Tongue (tissue), 1 donor: ENCODE measurements at regions not wholly inside any gene's neighbourhood (a gene's known extent, or its start where the extent isn't known, plus 50 kb on each side); places are given as distances from the start of the nearest gene placed in this dataset.

Source experiments
- DNase-seq: peaks from one replicate; pipeline ENCODE4 v3.0.0-alpha.2; 2015

- no peak for DNase-seq
These were observed 535.4 kb upstream of the NRSN1 start for GRCh38 chr6:23590498-23591126.

GRCh38 chr6:23591761-23592160, 534.3 kb upstream of the NRSN1 start:
- DNase-seq = no peak

DNA sequence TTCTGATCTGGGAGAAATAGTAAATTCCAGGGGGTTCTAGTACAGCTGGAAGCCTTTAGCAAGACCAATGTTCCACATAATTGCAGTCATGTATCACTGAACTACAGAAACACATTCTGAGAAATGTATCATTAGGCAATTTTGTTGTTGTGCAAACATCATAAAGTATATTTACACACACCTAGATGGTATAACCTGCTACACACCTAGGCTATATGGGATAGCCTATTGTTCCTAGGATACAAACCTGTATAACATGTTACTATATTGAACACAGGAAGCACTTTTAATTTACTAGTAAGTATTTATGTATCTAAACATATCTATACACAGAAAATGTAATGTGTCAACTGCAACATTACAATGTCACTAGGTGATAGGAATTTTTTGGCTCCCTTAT, 525.9 kb upstream of the NRSN1 start:
- no peak for DNase-seq

- DNase-seq = no peak
These were observed 524.1 kb upstream of the NRSN1 start for GRCh38 chr6:23601811-23602345.

- DNase-seq = peak; percentile 78
These were observed 517.0 kb upstream of the NRSN1 start for GRCh38 chr6:23608931-23609435.

DNA sequence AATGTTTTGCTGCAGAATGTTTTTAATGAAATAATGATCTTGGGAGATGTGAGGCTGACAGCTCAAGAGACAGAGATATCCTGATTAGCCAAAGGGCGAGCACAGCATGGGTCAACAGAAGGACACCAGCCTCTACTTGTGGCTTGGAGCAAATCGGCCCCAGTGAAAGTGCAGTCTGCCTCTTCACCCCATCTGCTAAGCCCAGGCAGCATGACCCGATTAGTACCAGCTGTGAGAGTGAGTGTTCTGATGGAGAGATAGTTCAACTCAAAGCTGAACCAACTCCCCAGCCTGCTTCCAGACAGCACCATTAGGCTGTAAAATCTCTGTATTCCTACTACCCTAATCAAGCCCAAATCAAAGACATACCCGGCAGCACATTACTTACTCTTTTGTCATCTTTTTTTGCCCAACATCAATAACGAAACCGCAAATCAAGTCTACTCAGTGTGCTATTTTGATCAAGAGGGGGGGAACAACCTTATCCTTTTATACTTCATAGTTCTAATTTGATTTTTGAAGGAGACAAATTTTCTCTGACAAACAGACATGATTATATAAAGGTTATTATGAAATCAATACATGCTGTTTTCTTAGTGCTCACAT, 514.1 kb upstream of the NRSN1 start:
- peak; percentile 65 for DNase-seq

DNA sequence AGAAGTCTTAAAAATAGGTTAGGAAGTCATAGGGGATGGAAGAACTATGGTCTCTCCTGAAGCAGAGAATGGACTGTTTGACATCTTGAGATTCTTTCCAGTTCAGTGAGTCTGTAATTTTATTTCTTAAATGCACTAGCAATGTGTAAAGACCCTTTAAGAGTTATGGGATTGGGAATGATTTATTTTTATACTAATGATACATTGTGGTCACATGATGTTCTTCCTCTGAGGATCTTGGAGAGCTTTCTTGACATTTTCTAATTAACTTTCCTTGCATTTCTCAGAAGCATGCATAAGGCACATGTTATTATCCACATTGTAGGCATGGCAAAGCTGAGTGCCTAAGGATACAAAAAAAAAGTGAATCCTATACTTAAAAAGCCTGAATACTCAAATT, 507.6 kb upstream of the NRSN1 start:
- DNase-seq = no peak

DNA sequence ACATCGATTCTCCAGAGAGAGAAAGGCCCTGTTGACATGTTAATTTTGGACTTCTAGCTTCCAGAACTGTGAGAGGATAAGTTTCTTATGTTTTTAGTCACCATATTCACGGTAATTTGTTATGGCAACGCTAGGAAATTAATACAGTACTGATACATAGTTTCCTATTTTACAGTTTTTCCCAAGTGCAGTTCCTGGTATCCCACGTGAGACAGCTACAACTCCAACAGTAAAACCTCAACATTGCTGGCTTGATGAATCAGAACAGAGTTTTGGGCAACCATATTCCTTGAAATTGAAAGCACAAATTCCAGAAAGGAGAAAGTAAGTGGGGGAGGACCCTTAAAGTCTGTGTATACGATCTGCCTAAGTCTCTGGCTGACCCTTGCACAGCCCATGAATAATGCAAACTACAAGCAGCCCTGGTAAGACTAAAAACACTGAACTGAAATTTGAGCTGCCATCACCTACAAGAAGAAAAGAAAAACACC, 505.1 kb upstream of the NRSN1 start:
- DNase-seq = peak; percentile 66

DNA sequence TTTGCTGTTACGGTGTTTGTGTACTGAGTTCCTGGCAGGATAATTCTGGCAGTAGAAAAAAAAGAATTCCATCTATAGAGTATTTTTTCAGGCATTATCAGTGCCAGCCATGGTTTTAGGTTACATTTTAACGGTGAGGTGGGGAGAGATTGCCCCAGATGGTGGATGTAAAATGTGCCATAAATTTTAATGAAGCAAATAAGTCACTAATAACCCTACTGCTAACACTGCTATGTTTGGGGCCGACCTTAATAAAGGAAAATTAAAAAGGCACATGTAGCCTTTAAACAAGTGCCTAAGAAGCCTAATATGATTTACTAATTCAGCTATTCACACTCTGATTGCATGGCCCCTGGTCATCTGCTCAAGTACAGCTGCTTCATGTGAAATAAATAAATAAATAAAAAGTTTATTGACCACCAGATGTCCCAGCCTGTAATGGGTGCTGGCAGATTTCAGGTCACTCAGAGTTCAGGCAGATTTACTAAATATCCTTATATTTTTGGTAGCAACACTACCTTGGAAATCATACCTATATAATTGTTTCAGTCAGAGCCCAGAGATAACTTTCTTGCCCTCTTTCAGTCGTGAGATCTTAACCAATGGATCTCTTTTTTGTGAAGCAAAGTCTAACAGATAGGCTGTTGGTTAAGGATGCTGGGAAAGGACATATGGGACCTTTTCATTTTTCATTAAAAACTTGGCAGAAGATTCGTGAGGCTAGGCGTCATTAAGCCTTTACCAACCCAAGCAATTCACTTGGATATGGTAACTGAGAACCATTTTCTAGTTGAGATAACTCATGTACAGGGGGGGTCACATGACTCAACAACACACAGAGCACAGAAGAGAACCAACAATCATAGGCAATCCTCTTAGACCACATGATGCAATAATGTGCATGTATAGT, 495.0 kb upstream of the NRSN1 start:
- DNase-seq = no peak

DNA sequence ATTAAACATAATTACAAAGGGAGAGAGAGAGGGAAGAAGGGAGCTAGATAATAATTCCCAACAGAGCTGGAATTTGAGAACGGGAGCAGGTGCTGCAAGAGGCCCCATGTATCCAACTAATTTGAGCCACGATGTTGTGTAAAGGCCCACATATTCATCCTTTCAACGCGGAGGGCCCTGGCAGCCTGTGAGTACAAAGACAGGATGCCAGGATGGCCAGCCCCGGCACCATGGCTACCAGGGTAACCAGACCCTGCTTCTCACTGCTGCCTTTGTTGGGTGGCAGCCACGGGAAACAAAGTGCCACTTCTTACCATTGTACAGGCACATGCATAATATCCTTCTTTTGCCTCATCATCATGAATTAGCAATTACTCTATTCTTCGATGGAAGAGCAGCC, 492.0 kb upstream of the NRSN1 start:
- DNase-seq = peak; percentile 50

DNA sequence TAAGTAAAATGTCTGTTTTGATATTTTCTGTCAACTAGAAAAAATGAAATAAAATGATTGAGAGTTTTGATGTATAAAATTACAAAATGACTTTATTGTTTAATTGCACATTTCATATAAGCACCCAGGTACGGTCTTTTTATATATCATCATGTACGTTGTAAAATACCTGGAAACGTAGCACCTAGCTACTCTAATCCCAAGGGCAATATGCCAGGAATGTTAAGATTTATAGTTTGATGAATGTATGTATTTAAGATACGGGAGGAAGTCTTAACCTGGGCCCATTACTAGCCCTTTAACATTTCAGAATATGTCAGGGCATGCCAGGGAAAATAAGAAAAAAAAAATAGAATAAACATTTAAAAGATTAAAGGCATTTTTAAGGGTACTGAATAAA, 490.9 kb upstream of the NRSN1 start:
- DNase-seq = no peak

DNA sequence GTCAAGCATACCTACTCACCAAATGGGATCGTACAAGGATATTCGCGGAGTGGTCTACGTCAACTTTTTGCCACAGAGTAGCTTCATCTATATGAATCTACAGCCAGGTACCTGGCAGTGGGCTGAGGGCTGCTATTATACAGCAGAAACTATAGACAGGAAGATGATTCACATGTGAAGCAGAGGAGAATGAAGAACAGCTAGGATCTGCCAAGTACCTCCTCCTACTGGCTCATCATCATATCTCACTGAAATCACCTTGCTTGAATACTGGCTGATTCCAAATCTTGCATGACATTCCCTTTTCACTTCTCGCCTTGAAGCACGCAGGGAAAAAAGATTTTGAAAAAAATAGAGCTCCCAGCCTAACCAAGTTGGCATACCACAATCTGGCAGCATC, 488.7 kb upstream of the NRSN1 start:
- DNase-seq = no peak

- DNase-seq = no peak
These were observed 483.2 kb upstream of the NRSN1 start for GRCh38 chr6:23642849-23643248.

DNA sequence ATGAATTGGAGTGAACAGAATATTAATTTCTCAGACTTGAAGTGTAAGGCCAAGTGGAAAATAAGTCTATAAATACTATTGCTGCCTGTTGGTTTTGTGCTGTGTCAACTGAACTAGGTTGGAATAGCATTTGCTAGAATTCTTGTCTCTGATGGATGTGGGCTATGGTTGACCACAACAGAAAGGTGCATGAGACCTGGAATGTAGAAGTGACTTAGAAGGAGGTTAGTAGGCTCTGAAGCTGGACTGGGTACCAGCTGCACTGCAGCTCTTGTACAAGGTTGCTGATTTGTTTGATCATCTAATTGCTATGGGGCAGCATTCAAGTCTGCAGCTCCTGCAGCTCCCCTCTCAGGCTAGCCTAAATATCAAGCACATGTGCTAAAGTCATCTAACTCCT, 479.0 kb upstream of the NRSN1 start:
- no peak for DNase-seq

GRCh38 chr6:23650676-23651075, 475.3 kb upstream of the NRSN1 start:
- DNase-seq = peak; percentile 64

DNA sequence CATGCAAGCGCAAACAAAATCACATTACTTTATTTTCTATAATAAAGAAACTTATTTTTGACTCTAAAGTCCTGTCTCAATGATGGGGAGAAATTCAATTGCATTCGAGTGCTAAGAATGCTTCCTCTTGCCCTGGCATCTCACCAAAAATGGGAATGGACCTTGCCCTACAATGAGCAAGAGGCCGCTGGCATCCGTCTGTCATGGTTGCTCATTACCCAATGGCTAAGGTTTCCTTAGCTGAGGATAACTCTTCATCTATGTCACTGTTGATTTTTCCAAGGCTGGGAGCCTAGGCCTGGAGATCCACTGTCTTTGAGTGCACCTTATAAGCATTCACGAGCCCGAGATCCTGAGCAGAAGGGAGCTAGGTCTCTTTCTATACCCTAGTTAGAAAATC, 471.3 kb upstream of the NRSN1 start:
- no peak for DNase-seq

DNA sequence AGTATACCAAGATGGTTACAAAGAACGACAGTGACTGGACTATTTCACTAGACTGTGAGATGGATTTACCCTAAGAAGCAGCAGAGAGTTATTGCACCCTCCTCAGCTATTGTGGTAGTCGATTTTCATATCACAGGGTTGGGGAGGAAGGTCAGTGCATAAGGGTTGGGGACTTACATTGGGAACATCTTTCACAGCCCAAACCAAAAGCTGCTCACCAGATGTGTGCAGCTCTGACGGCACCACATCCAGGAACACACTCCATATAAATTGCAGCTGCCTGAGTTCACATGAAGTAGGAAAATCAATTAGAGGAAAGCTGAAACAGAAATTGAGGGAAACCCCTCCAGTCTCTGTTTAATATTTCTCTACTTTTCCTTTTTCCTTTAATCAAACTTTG, 470.5 kb upstream of the NRSN1 start:
- DNase-seq = peak; percentile 72

DNA sequence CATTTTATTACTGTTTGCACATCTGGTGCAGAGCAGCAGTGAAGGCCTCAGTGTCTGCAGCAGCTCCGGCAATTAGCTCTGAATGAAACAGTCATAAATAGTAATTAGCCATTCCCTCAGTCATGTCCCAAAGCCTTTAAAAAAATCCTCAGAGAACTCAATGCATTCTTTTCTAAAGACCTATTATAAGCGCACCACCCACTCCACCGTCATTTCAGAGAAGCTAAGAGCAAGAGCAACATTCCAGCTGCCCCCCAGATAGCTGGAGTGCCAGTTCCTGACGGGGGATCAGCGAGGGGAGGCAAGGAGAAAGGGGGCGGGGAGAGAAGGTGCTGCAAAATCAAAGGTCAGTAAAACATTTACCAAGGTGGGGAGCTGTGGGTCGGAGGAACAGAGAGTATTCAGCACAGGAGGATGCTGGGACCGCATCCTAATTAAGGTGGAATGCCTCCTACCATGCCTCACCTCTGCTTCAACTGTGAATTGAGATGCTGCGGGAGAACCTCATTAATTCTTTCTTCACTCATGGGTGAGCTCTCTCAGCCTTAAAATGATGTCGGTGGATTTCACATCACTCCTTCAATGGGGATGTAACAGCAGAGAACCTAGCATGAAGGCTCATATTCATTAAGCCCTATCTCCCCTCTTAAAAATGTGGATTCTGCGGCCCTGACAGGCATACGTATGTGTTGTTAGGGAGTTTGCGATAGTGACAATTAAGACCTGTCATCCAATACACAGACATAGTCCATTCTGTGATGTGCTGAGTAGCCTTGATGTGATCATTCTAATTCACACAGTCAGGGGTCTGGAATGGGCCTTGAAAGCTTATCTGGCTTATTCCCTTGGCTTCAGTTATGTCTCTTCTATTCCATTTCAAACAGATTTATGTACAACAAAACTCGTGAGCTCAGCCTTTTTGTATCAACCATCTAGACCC, 469.5 kb upstream of the NRSN1 start:
- peak; percentile 24 for DNase-seq

DNA sequence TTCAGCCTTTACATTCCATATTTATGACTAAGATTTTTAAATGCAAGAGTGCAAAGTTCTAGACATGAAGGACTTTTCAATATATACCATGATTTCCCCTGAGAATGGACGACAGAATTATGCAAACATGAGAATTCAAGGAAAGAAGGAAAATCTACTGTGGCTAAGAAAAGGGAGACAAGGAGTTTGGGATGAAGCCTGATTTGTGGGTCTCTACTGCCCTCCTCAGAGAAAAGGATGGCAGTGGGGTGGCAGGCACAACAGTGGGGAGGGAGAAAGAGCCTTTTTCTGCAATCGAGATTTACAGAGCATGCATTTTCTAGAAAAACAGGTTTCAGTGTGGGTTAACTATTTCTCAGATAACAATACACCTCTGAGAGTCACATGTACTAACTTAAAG, 466.9 kb upstream of the NRSN1 start:
- DNase-seq = peak; percentile 79

DNA sequence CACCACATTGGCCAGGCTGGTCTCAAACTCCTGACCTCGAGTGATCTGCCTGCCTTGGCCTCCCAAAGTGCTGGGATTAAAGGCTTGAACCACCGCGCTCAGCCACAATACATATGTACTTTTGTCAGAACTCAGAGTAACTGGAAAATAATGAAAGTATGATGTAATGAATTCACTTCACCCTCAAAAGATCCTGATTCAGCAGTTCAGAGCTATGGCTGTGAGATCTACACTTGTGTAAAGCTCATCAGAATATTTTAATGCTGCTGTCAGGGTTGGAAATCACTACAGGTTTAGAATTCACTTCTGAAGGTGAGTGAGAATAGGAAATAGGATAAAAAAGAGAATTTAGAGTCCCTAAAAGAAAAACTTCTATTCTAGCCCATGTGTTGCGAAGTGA, 464.5 kb upstream of the NRSN1 start:
- no peak for DNase-seq

- DNase-seq = no peak
These were observed 462.9 kb upstream of the NRSN1 start for GRCh38 chr6:23663096-23663495.

DNA sequence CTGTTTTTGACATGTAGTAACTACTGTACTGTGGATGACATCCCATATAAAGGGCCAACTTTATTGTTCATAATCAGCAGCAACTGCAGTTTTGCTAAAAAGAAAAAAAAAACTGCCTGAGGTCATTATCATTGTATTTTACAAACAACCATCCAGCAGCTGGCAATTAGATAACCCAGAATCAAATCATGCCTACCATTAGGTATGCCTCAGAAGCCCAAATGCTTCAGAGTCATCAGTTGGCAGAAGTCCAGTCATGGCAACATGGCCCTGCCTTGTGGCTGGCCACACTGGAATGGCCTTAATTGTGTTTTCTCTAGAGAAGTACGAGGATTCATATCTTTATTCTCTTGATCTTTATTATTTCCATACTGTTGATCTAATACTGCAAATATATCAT, 462.4 kb upstream of the NRSN1 start:
- DNase-seq = no peak
